B cell (primary cell): ENCODE measurements at regions not wholly inside any gene's neighbourhood (a gene's known extent, or its start where the extent isn't known, plus 50 kb on each side); places are given as distances from the start of the nearest gene placed in this dataset.

Source experiments
- ATAC-seq: fragments of 200-7000 bp; cut with Tn5 transposase; one replicate; pipeline ENCODE4 v1.10.0; 2021; ENCODE audit warnings: low read depth, mild to moderate bottlenecking, moderate number of reproducible peaks, moderate library complexity
- CTCF ChIA-PET: fragments of 350-600 bp; sonication (Branson Sonifier 250); formaldehyde crosslinking; loops from one replicate; lab custom pipeline; 2021; ENCODE audit warnings: antibody characterized with exemption, inconsistent platforms; lab: Charles Lee
- POLR2A ChIA-PET: fragments of 350-600 bp; sonication (Branson Sonifier 250); formaldehyde crosslinking; loops from one replicate; lab custom pipeline; 2021; ENCODE audit warnings: antibody characterized with exemption; lab: Charles Lee
- DNase-seq: peaks from one replicate; pipeline ENCODE4 v3.0.0; 2013
- H2AFZ ChIP-seq: 2 replicates; pipeline ENCODE4 v1.6.1; 2012; ENCODE audit warnings: mild to moderate bottlenecking, low read depth, low read length; ENCODE audit not compliant: insufficient read depth, poor library complexity, severe bottlenecking
- H3K27ac ChIP-seq, 2 donors: 1 replicate in 1 of 2; 2 replicates in 1 of 2; pipeline ENCODE4 v1.5.1; 2012 to 2013; ENCODE audit warnings: low read length in 2 of 2, mild to moderate bottlenecking in 2 of 2, moderate library complexity in 1 of 2
- H3K27me3 ChIP-seq, 4 experiments: fragments of 200-600 bp in 1 of 4; sonication (generic) in 1 of 4; replicated peaks in 1 of 4; 1 replicate in 2 of 4; 2 replicates in 2 of 4; pipeline versions ENCODE4 v1.6.1 to v1.7.0; 2013 to 2016; ENCODE audit warnings: low read length in 3 of 4, mild to moderate bottlenecking in 2 of 4, mixed read lengths in 1 of 4, moderate library complexity in 1 of 4; ENCODE audit not compliant: insufficient read depth in 4 of 4, control insufficient read depth in 3 of 4; ENCODE audit errors: control extremely low read depth in 1 of 4
- H3K36me3 ChIP-seq, 2 experiments: replicated peaks in 1 of 2; 1 replicate in 1 of 2; 2 replicates in 1 of 2; pipeline versions ENCODE4 v1.6.1 to v1.7.1; 2013; ENCODE audit warnings: low read length in 1 of 2; ENCODE audit not compliant: insufficient read depth in 2 of 2, control insufficient read depth in 1 of 2; ENCODE audit errors: control extremely low read depth in 1 of 2, extremely low read depth in 1 of 2
- H3K4me1 ChIP-seq, 2 donors: fragments of 200-600 bp in 1 of 2; sonication (generic) in 1 of 2; 1 replicate in 1 of 2; 2 replicates in 1 of 2; pipeline versions ENCODE4 v1.5.1 to v1.6.1; 2013 to 2017; ENCODE audit warnings: low read length in 2 of 2; ENCODE audit not compliant: control insufficient read depth in 2 of 2, insufficient read depth in 2 of 2
- H3K4me2 ChIP-seq: replicated peaks from 2 replicates; pipeline ENCODE3; 2012; ENCODE audit warnings: mild to moderate bottlenecking, low read depth, low read length; ENCODE audit not compliant: poor library complexity, severe bottlenecking
- H3K4me3 ChIP-seq, 5 experiments: fragments of 200-600 bp in 1 of 5; sonication (generic) in 1 of 5; 1 replicate in 3 of 5; 2 replicates in 2 of 5; pipeline versions ENCODE4 v1.5.1 to v1.7.0; 2011 to 2016; ENCODE audit warnings: low read length in 4 of 5, mild to moderate bottlenecking in 4 of 5, low read depth in 2 of 5, control low read depth in 1 of 5, moderate library complexity in 1 of 5; ENCODE audit not compliant: insufficient read depth in 1 of 5; ENCODE audit errors: control extremely low read depth in 1 of 5, extremely low read depth in 1 of 5
- H3K79me2 ChIP-seq: fragments of 200-600 bp; sonication (generic); one replicate; pipeline ENCODE4 v1.6.0; 2016; ENCODE audit warnings: low read length; ENCODE audit not compliant: control insufficient read depth, insufficient read depth
- H3K9ac ChIP-seq: fragments of 200-600 bp; sonication (generic); 2 replicates; pipeline ENCODE4 v1.6.1; 2017; ENCODE audit warnings: mild to moderate bottlenecking, low read length, moderate library complexity
- H3K9me3 ChIP-seq, 3 donors: one replicate each; pipeline versions ENCODE4 v1.6.1 to v1.7.1; 2013; ENCODE audit warnings: low read length in 2 of 3; ENCODE audit not compliant: control insufficient read depth in 2 of 3, insufficient read depth in 1 of 3; ENCODE audit errors: control extremely low read depth in 1 of 3
- H4K20me1 ChIP-seq: 2 replicates; pipeline ENCODE4 v1.6.0; 2012; ENCODE audit warnings: mild to moderate bottlenecking, low read length; ENCODE audit not compliant: insufficient read depth, control insufficient read depth, poor library complexity, severe bottlenecking
- H3K27ac Mint-ChIP-seq: one replicate; pipeline ENCODE4 v1.8.0; 2021; ENCODE audit warnings: mixed read lengths
- H3K27me3 Mint-ChIP-seq: one replicate; pipeline ENCODE4 v1.8.0; 2021; ENCODE audit warnings: mixed read lengths
- H3K4me1 Mint-ChIP-seq: one replicate; pipeline ENCODE4 v1.8.0; 2021; ENCODE audit warnings: mixed read lengths
- H3K4me3 Mint-ChIP-seq: one replicate; pipeline ENCODE4 v1.8.0; 2021; ENCODE audit warnings: mixed read lengths
- H3K9me3 Mint-ChIP-seq: one replicate; pipeline ENCODE4 v1.8.0; 2022; ENCODE audit warnings: mixed read lengths; ENCODE audit not compliant: insufficient read depth
- CTCF ChIP-seq: fragments of 200-600 bp; IDR thresholded peaks from one replicate; pipeline ENCODE4 v1.8.0; 2022; ENCODE audit warnings: antibody characterized with exemption, mild to moderate bottlenecking
- EZH2 ChIP-seq: IDR thresholded peaks from 2 replicates; pipeline ENCODE4 v1.6.1; 2012; ENCODE audit warnings: borderline replicate concordance, low read depth, mild to moderate bottlenecking, moderate library complexity, low read length; ENCODE audit not compliant: insufficient read depth, poor library complexity, severe bottlenecking
- WGBS: methylation state at CpG from one replicate; pipeline ENCODE4 v1.1.5; 2013; ENCODE audit warnings: missing lambda C conversion rate; ENCODE audit not compliant: insufficient coverage; 5-methylcytosine and 5-hydroxymethylcytosine counted together
- intact Hi-C: fragments of 100-400 bp; cut with micrococcal nuclease; formaldehyde crosslinking; loops from one replicate; pipeline ENCODE4 v1.10.0; 2022

GRCh38 chr9:90127923-90128322 lies 514.7 kb downstream of the DIRAS2 start:
- H3K4me1 ChIP-seq, result no peaks in the 10 kb centered on the region
- CTCF ChIA-PET, result no interaction called here

GRCh38 chr9:90128587-90129190 lies 513.9 kb downstream of the DIRAS2 start:
- Mint-ChIP-seq H3K27ac (no peak overlapping the region), H3K9me3 (peaks cover 6% of the 10 kb centered on the region), H3K27me3 (peaks cover 44% of the 10 kb centered on the region), H3K4me3 (no peak overlapping the region), H3K4me1 (no peaks in the 10 kb centered on the region)
- Histone ChIP-seq H3K9ac (no peak overlapping the region), H3K79me2 (no peaks in the 10 kb centered on the region), H3K27ac (no peak overlapping the region), H3K27me3 (peaks cover 0 to 13% (median 12%) of the 10 kb centered on the region in 4 experiments), H3K4me2 (no peak overlapping the region), H3K4me3 (no peak overlapping the region), H4K20me1 (no peaks in the 10 kb centered on the region), H2AFZ (no peak overlapping the region), H3K36me3 (no peaks in the 10 kb centered on the region), H3K4me1 (no peaks in the 10 kb centered on the region), H3K9me3 (peaks cover 0 to 1% (median 0%) of the 10 kb centered on the region in 3 donors)
- intact Hi-C loops, result no loop called here
- ATAC-seq (no peak), DNase-seq (no peak)
- ChIA-PET CTCF (no interaction called here), POLR2A (no interaction called here)
- no peak for TF ChIP-seq EZH2
- no peak for TF ChIP-seq CTCF
- 86% methylated on average over 1 of the region's 7 CpGs for WGBS

More at GRCh38 chr9:90127923-90128322, 514.7 kb downstream of the DIRAS2 start:
- H3K4me1 Mint-ChIP-seq, result no peaks in the 10 kb centered on the region
- Histone ChIP-seq H3K36me3 (no peaks in the 10 kb centered on the region), H2AFZ (no peak overlapping the region), H4K20me1 (no peaks in the 10 kb centered on the region), H3K9ac (no peak overlapping the region), H3K27me3 (peaks cover 0 to 13% (median 11%) of the 10 kb centered on the region in 4 experiments), H3K79me2 (no peaks in the 10 kb centered on the region), H3K9me3 (peaks cover 0 to 7% (median 5%) of the 10 kb centered on the region in 3 donors), H3K4me2 (no peak overlapping the region), H3K4me3 (no peak overlapping the region), H3K27ac (no peak overlapping the region)
- no peak overlapping the region for H3K27ac Mint-ChIP-seq
- WGBS, result 83% methylated on average over 3 of the region's 5 CpGs
- POLR2A ChIA-PET, result no interaction called here
- no peak overlapping the region for H3K4me3 Mint-ChIP-seq
- DNase-seq (no peak), ATAC-seq (no peak)
- intact Hi-C loops, result no loop called here
- H3K27me3 Mint-ChIP-seq, result peaks cover 44% of the 10 kb centered on the region
- TF ChIP-seq EZH2, result no peak
- TF ChIP-seq CTCF, result no peak
- peaks cover 6% of the 10 kb centered on the region for H3K9me3 Mint-ChIP-seq
